ENCODE measurements at regions not wholly inside any gene's neighbourhood (a gene's known extent, or its start where the extent isn't known, plus 50 kb on each side); places are given as distances from the start of the nearest gene placed in this dataset.

GRCh38 chr3:118760585-118761290 lies 273.9 kb downstream of the IGSF11 start:
- Mint-ChIP-seq H3K4me3 (no peak overlapping the region), H3K4me1 (no peaks in the 10 kb centered on the region), H3K27ac (no peak overlapping the region), H3K27me3 (no peaks in the 10 kb centered on the region), H3K36me3 (ENCODE audit: low read depth) (no peaks in the 10 kb centered on the region), H3K9me3 (no peaks in the 10 kb centered on the region)
- ATAC-seq (ENCODE audit: low read depth) (no peak), DNase-seq (no peak)
- ChIA-PET CTCF (no interaction called here), POLR2A (no interaction called here)
- no peak for TF ChIP-seq CTCF (IDR thresholded peaks at IDR 0.05)
- intact Hi-C loops (cut with micrococcal nuclease): no loop called here

GRCh38 chr3:118761291-118761606 lies 273.4 kb downstream of the IGSF11 start:
- Mint-ChIP-seq H3K4me1 (no peaks in the 10 kb centered on the region), H3K9me3 (no peaks in the 10 kb centered on the region), H3K27ac (no peak overlapping the region), H3K36me3 (ENCODE audit: low read depth) (no peaks in the 10 kb centered on the region), H3K4me3 (no peak overlapping the region), H3K27me3 (no peaks in the 10 kb centered on the region)
- CTCF ChIA-PET: no interaction called here
- POLR2A ChIA-PET: no interaction called here
- no peak for DNase-seq
- no peak for ATAC-seq (ENCODE audit: low read depth)
- intact Hi-C loops (cut with micrococcal nuclease): no loop called here
- TF ChIP-seq CTCF (IDR thresholded peaks at IDR 0.05): no peak

- ChIA-PET POLR2A (no interaction called here), CTCF (no interaction called here)
- intact Hi-C loops (cut with micrococcal nuclease): no loop called here
- no peak for DNase-seq
- Mint-ChIP-seq H3K27me3 (no peaks in the 10 kb centered on the region), H3K4me1 (no peaks in the 10 kb centered on the region), H3K27ac (no peak overlapping the region), H3K36me3 (ENCODE audit: low read depth) (no peaks in the 10 kb centered on the region), H3K4me3 (no peak overlapping the region), H3K9me3 (no peaks in the 10 kb centered on the region)
- ATAC-seq (ENCODE audit: low read depth): no peak
- TF ChIP-seq CTCF (IDR thresholded peaks at IDR 0.05): no peak
Measured at GRCh38 chr3:118765636-118766305, 268.9 kb downstream of the IGSF11 start.

GRCh38 chr3:118766306-118766669 lies 268.4 kb downstream of the IGSF11 start:
- H3K4me1 Mint-ChIP-seq: no peaks in the 10 kb centered on the region
- intact Hi-C loops (cut with micrococcal nuclease): no loop called here
- H3K4me3 Mint-ChIP-seq: no peak overlapping the region
- H3K9me3 Mint-ChIP-seq: no peaks in the 10 kb centered on the region
- ChIA-PET POLR2A (no interaction called here), CTCF (no interaction called here)
- H3K36me3 Mint-ChIP-seq (ENCODE audit: low read depth): no peaks in the 10 kb centered on the region
- no peak for TF ChIP-seq CTCF (IDR thresholded peaks at IDR 0.05)
- H3K27me3 Mint-ChIP-seq: no peaks in the 10 kb centered on the region
- H3K27ac Mint-ChIP-seq: no peak overlapping the region
- no peak for ATAC-seq (ENCODE audit: low read depth)
- DNase-seq: no peak

- Mint-ChIP-seq H3K27me3 (no peaks in the 10 kb centered on the region), H3K4me3 (no peak overlapping the region), H3K9me3 (no peaks in the 10 kb centered on the region), H3K27ac (no peak overlapping the region), H3K36me3 (ENCODE audit: low read depth) (no peaks in the 10 kb centered on the region), H3K4me1 (no peaks in the 10 kb centered on the region)
- ChIA-PET POLR2A (no interaction called here), CTCF (no interaction called here)
- intact Hi-C loops (cut with micrococcal nuclease): no loop called here
- no peak for ATAC-seq (ENCODE audit: low read depth)
- no peak for TF ChIP-seq CTCF (IDR thresholded peaks at IDR 0.05)
- no peak for DNase-seq
Measured at GRCh38 chr3:118772036-118772435, 262.6 kb downstream of the IGSF11 start.
